Muscle layer of duodenum (tissue), 2 donors: ENCODE measurements at regions not wholly inside any gene's neighbourhood (a gene's known extent, or its start where the extent isn't known, plus 50 kb on each side); places are given as distances from the start of the nearest gene placed in this dataset.
"Not testable (repeated sequence)": the region's sequence is repeated elsewhere in the genome, so short reads cannot be mapped to it uniquely, and the experiment has no call there.

ENCODE experiments used
- H3K27ac ChIP-seq: one replicate; pipeline ENCODE4 v1.7.0; 2013; ENCODE audit warnings: mild to moderate bottlenecking, low read length
- H3K27me3 ChIP-seq: one replicate; pipeline ENCODE4 v1.7.0; 2013; ENCODE audit warnings: low read depth, mild to moderate bottlenecking, control low read depth, low read length
- H3K36me3 ChIP-seq, 2 donors: one replicate each; pipeline ENCODE4 v1.7.0; 2013; ENCODE audit warnings: low read length in 2 of 2, control low read depth in 1 of 2, mild to moderate bottlenecking in 1 of 2; ENCODE audit not compliant: insufficient read depth in 2 of 2, control insufficient read depth in 1 of 2
- H3K4me1 ChIP-seq, 2 donors: one replicate each; pipeline ENCODE4 v1.7.0; 2013; ENCODE audit warnings: low read length in 2 of 2, mild to moderate bottlenecking in 2 of 2, control low read depth in 1 of 2, moderate library complexity in 1 of 2; ENCODE audit not compliant: insufficient read depth in 2 of 2, control insufficient read depth in 1 of 2
- H3K4me3 ChIP-seq, 2 donors: one replicate each; pipeline ENCODE4 v1.7.0; 2013; ENCODE audit warnings: low read length in 2 of 2, low read depth in 1 of 2, mild to moderate bottlenecking in 1 of 2
- H3K9me3 ChIP-seq, 2 donors: one replicate each; pipeline ENCODE4 v1.7.0; 2013; ENCODE audit warnings: low read length in 2 of 2, control low read depth in 1 of 2, mild to moderate bottlenecking in 1 of 2; ENCODE audit not compliant: control insufficient read depth in 1 of 2
- donor health status: healthy.

- Histone ChIP-seq H3K27me3 (no peaks in the 10 kb centered on the region), H3K9me3 (no peaks in the 10 kb centered on the region), H3K36me3 (no peaks in the 10 kb centered on the region), H3K4me3 (peak overlapping the region; percentile 69 to 87), H3K27ac (peak overlapping the region; percentile 69), H3K4me1 (peaks cover 0 to 6% of the 10 kb centered on the region in 2 donors)
Measured at GRCh38 chr17:30600060-30600829, 123.0 kb downstream of the GOSR1 start.

GRCh38 chr17:30599428-30600059, 122.3 kb downstream of the GOSR1 start:
- Histone ChIP-seq H3K9me3 (no peaks in the 10 kb centered on the region), H3K4me3 (peak overlapping the region; percentile 69 to 87), H3K4me1 (peaks cover 0 to 6% of the 10 kb centered on the region in 2 donors), H3K36me3 (no peaks in the 10 kb centered on the region), H3K27ac (peak overlapping the region; percentile 69), H3K27me3 (no peaks in the 10 kb centered on the region)

- no peak overlapping the region for H3K27ac ChIP-seq
- no peaks in the 10 kb centered on the region for H3K27me3 ChIP-seq
- no peaks in the 10 kb centered on the region for H3K9me3 ChIP-seq
- H3K4me1 ChIP-seq, result peaks cover 0 to 6% of the 10 kb centered on the region in 2 donors
- H3K36me3 ChIP-seq, result no peaks in the 10 kb centered on the region
- H3K4me3 ChIP-seq, result no peak overlapping the region
Measured at GRCh38 chr17:30597776-30598288, 120.6 kb downstream of the GOSR1 start.

GRCh38 chr17:30596948-30597775, 120.0 kb downstream of the GOSR1 start:
- not testable (repeated sequence) for H3K27me3 ChIP-seq, H3K4me1 ChIP-seq, H3K9me3 ChIP-seq, H3K4me3 ChIP-seq, H3K27ac ChIP-seq, H3K36me3 ChIP-seq

- H3K4me1 ChIP-seq, H3K36me3 ChIP-seq, H3K27ac ChIP-seq: not testable (repeated sequence)
Measured at GRCh38 chr17:30594953-30595371, 117.8 kb downstream of the GOSR1 start.

GRCh38 chr17:30594223-30594952, 117.2 kb downstream of the GOSR1 start:
- no peaks in the 10 kb centered on the region for H3K4me1 ChIP-seq
- H3K36me3 ChIP-seq, result no peaks in the 10 kb centered on the region
- no peak overlapping the region for H3K27ac ChIP-seq
- H3K9me3 ChIP-seq, result no peaks in the 10 kb centered on the region
- H3K27me3 ChIP-seq, result no peaks in the 10 kb centered on the region
- no peak overlapping the region for H3K4me3 ChIP-seq

More at GRCh38 chr17:30594953-30595371, 117.8 kb downstream of the GOSR1 start:
- H3K9me3 ChIP-seq, H3K4me3 ChIP-seq, H3K27me3 ChIP-seq: not testable (repeated sequence)

GRCh38 chr17:30590081-30590733, 113.0 kb downstream of the GOSR1 start:
- H3K36me3 ChIP-seq, result no peaks in the 10 kb centered on the region
- no peak overlapping the region for H3K27ac ChIP-seq
- H3K4me1 ChIP-seq, result no peaks in the 10 kb centered on the region
- H3K4me3 ChIP-seq, result no peak overlapping the region
- no peaks in the 10 kb centered on the region for H3K27me3 ChIP-seq
- no peaks in the 10 kb centered on the region for H3K9me3 ChIP-seq

GRCh38 chr17:30589431-30589830, 112.2 kb downstream of the GOSR1 start:
- H3K9me3 ChIP-seq, result no peaks in the 10 kb centered on the region
- no peaks in the 10 kb centered on the region for H3K27me3 ChIP-seq
- no peaks in the 10 kb centered on the region for H3K36me3 ChIP-seq
- H3K4me1 ChIP-seq, result no peaks in the 10 kb centered on the region
- H3K27ac ChIP-seq, result no peak overlapping the region
- H3K4me3 ChIP-seq, result no peak overlapping the region

- H3K4me1 ChIP-seq, result no peaks in the 10 kb centered on the region
- H3K4me3 ChIP-seq, result no peak overlapping the region
- H3K27me3 ChIP-seq, result no peaks in the 10 kb centered on the region
- no peaks in the 10 kb centered on the region for H3K9me3 ChIP-seq
- no peak overlapping the region for H3K27ac ChIP-seq
- H3K36me3 ChIP-seq, result no peaks in the 10 kb centered on the region
Measured at GRCh38 chr17:30588798-30589247, 111.6 kb downstream of the GOSR1 start.

GRCh38 chr17:30586818-30587595, 109.8 kb downstream of the GOSR1 start:
- H3K36me3 ChIP-seq, result no peaks in the 10 kb centered on the region
- no peaks in the 10 kb centered on the region for H3K27me3 ChIP-seq
- H3K9me3 ChIP-seq, result no peaks in the 10 kb centered on the region
- no peak overlapping the region for H3K27ac ChIP-seq
- no peak overlapping the region for H3K4me3 ChIP-seq
- no peaks in the 10 kb centered on the region for H3K4me1 ChIP-seq
